Limb (tissue), 2 donors: ENCODE measurements at regions not wholly inside any gene's neighbourhood (a gene's known extent, or its start where the extent isn't known, plus 50 kb on each side); places are given as distances from the start of the nearest gene placed in this dataset.
A peak's percentile ranks its signal among the peaks of the same experiment; 100 is the strongest.
"Not testable (repeated sequence)": the region's sequence is repeated elsewhere in the genome, so short reads cannot be mapped to it uniquely, and the experiment has no call there.

Source experiments
- DNase-seq, 2 donors: peaks; one replicate each; pipeline ENCODE4 v3.0.0-alpha.2; 2016; ENCODE audit errors: extremely low spot score in 2 of 2

GRCh38 chrX:102784550-102784949, 64.0 kb downstream of the GPRASP3 start:
- DNase-seq, result no peak

GRCh38 chrX:102787283-102787682, 66.7 kb downstream of the GPRASP3 start:
- DNase-seq, result no peak

DNA sequence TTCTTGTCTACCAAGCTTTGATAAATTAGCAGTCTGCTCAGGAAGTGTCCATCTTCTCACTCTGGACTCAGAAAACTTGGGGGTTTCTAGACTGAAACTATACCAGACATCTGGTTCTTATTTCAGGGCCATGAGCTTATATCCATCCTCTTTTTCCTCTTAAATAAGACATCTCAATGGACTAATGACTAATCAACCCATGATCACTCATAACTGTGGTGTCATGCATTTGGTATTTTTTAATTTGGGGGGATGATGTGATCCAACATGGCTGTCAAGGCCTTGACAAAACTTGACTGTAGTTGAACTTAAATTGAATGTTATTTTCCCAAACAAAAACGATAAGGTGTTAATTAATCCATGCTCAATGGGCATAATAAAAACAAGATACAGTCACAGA, 87.8 kb downstream of the GPRASP3 start:
- DNase-seq, result no peak

DNA sequence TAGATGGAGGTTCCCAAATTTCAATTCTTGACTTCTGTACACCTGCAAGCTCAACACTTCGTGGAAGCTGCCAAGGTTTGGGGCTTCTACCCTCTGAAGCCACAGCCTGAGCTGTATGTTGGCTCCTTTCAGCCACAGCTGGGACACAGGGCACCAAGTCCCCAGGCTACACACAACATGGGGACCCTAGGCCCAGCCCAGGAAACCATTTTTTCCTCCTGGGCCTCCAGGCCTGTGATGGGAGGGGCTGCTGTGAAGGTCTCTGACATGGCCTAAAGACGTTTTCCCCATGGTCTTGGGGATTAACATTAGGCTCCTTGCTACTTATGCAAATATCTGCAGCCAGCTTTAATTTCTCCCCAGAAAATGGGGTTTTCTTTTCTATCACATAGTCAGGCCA, 97.7 kb downstream of the GPRASP3 start:
- DNase-seq, result not testable (repeated sequence)

DNA sequence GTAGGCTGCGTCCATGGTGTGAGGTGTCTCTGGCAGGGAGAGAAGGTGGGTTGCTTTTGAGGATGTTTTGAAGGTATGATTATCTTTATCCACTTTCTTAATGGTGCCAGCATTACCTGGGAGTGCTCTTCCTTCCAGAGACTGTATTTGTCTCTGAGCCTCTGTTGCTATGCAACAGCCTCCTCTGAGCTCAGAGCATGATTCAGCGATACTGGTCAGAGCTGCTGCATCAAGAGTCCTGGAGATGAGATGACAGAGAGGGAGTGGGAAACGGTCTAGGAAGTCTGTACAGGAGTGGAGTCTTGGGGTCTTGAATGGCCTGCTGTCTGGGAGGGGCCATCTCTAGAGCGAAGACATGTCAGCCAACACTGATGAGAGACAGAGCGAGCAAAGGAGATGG, 104.4 kb upstream of the RAB40AL start:
- no peak for DNase-seq

DNA sequence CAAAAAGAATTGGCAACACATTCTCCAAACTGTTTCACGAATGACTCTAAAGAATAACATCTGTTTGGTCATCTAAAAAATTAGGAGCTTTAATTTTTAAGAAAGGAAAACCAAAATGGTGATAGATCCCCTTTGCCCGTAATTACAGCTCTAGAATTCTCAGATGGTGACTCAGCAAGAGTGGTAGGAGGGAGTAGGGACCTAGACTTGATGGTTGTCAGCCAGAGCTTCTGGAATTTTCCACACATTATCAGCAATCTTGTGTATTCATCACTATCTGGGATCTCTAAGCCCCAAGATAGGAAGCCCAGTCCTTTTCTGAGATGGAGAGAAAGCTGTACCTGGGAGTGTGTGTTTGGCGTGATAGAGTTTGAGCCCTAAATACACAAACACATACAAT, 103.9 kb upstream of the RAB40AL start:
- no peak for DNase-seq

GRCh38 chrX:102835504-102836146, 101.4 kb upstream of the RAB40AL start:
- DNase-seq, result peak; percentile 2 to 29

GRCh38 chrX:102837847-102838246, 99.2 kb upstream of the RAB40AL start:
- DNase-seq, result no peak

DNA sequence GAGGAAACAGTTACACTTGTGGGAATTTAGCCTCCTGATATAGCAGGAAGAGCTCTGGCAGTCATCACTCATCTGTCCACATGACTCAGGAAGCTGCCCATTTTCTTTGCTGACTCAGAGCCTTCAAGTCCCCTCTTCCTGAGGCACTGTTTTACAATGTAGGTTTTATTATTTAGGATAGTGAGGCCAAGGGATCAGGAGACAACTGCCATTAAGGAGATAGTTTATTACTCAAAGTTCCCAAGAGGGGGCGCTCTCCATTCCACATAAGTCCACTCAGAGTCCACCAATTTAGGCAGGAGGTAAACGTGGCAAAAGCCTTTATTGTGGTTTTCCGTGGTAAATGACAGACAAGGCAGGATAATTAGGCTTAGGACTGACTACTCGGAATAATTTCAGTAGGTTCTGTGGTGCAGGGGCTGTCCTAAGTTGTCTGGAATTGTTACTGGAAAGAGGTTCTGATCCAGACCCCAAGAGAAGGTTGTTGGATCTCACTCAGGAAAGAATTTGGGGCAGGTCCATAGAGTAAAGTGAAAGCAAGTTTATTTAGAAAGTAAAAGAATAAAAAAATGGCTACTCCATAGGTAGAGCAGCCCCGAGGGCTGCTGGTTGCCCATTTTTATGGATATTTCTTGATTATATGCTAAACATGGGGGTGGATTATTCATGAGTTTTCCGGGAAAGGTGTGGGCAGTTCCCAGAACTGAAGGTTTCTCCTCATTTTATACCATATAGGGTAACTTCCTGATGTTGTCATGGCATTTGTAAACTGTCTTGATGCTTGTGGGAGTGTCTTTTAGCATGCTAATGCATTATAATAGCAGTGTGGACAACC, 96.0 kb upstream of the RAB40AL start:
- DNase-seq, result no peak

DNA sequence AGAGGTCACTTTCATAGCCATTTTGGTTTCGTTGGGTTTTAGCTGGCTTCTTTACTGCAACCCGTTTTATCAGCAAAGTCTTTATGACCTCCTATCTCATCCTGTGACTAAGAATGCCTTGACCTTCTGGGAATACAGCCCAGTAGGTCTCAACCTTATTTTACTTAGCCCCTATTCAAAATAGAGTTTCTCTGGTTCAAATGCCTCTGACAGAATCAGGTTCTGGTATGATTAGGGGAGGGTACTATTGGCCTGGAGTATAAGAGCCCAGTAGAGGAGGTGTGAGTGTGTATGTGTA, 95.4 kb upstream of the RAB40AL start:
- DNase-seq, result no peak

DNA sequence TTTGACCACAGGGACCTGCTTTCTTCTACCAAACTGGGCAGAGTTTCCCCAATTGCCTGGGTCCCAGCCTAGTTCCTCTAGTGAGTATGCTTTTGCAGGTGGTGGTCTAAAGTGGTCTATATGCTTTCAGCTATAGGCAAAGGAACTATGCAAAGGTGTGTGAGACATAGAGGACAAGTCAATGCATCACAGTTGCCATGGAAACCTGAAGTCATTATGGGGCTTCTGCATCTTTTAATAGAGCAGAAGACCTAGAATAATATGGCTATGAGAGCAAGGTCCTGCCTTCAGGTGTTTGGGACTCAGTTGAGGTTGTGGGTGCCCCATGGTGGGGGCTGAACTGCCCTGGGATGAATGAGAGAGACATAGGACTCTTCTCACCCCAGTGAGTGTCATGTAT, 92.1 kb upstream of the RAB40AL start:
- no peak for DNase-seq

DNA sequence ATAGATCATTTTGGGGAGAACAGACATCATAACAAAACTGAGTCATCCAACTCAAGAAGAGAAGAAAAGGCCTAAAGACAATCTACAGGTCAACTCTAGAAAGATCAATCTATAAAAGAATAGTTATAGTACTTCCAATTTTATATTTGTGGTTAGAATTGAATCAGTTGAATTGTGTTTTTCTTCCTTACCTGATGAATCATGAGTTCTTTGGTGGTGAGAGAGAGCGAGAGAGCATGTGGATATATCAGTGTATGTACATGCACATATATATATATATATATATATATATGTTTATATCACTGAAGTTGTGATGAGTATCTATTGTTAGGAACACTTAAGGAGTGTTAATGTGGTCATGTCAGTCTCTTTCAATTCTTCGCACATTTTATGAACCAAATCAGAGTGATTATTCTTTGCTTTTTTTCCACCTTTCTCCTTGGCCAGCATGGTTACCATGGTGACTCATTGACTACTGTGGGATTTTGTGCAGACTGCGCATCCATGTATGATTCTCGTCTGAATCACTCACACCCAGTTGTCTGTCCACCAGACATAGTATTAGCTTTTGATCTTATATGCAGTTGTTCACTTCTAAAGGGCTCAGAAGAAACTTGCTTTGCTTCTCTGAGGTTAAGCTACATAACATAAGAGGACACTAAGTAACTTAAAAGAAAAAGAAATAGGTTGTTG, 90.4 kb upstream of the RAB40AL start:
- no peak for DNase-seq

GRCh38 chrX:102847362-102847761, 89.7 kb upstream of the RAB40AL start:
- no peak for DNase-seq

DNA sequence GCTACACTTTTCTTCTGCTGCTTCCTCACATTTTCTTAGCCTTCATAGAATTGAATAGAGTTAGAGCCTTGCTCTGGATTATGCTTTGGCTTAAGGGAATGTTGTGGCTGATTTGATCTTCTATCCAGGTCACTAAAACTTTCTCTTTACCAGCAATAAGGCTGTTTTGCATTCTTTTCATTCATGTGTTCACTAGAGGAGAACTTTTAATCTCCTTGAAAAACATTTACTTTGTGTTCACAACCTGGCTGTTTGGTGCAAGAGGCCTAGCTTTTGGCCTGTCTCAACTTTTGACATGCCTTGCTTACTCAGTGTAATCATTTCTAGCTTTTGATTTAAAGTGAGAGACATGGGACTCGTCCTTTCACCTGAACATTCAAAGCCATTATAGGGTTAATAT, 87.7 kb upstream of the RAB40AL start:
- DNase-seq, result no peak

DNA sequence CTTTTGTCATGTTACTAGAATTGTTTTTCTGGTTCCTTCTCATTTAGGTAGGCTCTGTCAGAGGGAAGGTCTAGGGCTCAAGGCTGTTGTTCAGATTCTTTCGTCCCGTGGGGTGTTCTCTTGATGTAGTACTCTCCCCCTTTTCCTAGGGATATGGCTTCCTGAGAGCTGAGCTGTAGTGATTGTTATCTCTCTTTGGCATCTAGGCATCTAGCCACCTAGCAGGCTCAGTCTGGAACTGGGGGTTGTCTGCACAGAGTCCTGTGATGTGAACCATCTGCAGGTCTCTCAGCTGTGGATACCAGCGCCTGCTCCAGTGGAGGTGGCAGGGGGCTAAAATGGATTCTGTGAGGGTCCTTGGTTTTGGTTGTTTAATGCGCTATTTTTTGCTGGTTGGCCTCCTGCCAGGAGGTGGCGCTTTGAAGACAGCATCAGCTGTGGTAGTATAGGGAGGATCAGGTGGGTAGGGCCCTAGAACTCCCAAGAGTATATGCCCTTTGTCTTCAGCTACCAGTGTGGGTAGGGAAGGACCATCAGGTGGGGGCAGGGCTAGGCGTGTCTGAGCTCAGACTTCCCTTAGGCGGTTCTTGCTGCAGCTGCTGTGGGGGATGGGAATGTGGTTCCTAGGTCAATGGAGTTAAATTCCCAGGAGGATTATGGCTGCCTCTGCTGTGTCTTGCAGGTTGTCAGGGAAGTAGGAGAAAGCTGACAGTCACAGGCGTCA, 78.1 kb upstream of the RAB40AL start:
- not testable (repeated sequence) for DNase-seq

DNA sequence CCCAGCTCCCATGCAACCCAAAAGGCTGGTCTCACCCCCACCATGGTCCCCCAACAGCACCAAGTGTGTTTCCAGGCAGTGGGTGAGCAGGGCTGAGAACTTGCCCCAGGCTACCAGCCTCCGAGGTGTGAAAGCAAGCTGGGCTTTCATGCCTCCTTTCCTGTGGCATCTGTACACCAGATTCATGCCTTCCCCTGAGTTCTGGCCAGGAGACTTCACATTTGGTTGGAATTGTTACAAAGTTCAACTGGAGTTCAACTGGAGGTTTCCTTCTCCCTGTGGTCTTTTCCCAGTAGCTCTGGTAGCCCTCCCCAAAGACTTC, 77.6 kb upstream of the RAB40AL start:
- DNase-seq, result no peak

DNA sequence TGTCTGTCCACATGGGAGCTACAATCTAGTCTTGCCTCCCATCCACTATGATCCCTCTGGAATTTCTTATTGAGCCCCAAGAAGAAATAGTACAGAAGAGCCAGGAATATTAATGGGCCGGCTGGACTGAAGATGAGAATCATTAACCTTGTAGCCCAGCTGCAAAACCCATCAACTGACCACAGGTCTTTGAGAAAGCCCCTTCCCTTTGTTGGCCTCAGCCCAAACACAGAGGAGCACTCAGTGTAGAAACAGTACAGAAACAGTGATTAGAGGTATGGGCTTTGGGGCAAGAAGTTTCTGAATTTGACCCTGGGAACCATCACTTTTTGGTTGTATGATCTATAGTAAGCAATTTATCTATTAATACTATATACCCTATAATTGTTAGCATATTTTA, 76.8 kb upstream of the RAB40AL start:
- DNase-seq, result no peak

DNA sequence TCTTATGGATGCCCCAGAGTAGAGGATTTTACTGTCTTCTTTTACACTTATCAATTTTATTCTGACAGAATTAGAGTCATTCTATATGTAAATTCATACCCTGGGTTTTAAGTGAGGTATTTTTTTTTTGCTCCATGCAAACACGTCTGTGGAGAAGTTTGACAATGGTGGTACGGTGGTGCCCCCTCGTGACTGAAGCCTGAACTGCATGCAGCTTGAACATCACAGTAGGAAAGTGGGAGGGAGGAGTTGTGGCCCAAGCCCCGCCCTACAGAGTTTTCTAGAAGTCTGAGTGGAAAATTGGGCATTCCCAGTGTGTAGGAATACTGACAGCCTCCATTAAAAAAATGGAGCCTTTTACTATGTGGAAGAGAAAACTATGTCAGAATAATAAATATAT, 73.3 kb upstream of the RAB40AL start:
- DNase-seq, result peak; percentile 55 to 87

GRCh38 chrX:102866981-102867656, 70.0 kb upstream of the RAB40AL start:
- no peak for DNase-seq

- DNase-seq, result no peak
Measured at GRCh38 chrX:102883491-102883890, 53.6 kb upstream of the RAB40AL start.
